GM23338 (cell line): ENCODE measurements at regions not wholly inside any gene's neighbourhood (a gene's known extent, or its start where the extent isn't known, plus 50 kb on each side); places are given as distances from the start of the nearest gene placed in this dataset.

ENCODE experiments used
- ATAC-seq: fragments of 200-7000 bp; cut with Tn5 transposase; 3 replicates; pipeline ENCODE4 v1.9.1; 2020
- DNase-seq: peaks from one replicate; pipeline ENCODE4 v3.0.0-alpha.2; 2015; ENCODE audit warnings: low spot score
- H2AFZ ChIP-seq: fragments of 200-600 bp; sonication (generic); 2 replicates; pipeline ENCODE4 v1.8.0; 2016; ENCODE audit warnings: antibody characterized with exemption, mild to moderate bottlenecking, moderate library complexity
- H3F3A ChIP-seq: fragments of 200-600 bp; sonication (generic); replicated peaks from 2 replicates; pipeline ENCODE4 v1.8.0; 2017; ENCODE audit warnings: antibody characterized with exemption, mixed run types, low read depth
- H3K27ac ChIP-seq: fragments of 200-600 bp; sonication (generic); 2 replicates; pipeline ENCODE4 v1.6.1; 2016; ENCODE audit warnings: low read depth
- H3K27me3 ChIP-seq: fragments of 200-600 bp; sonication (generic); 2 replicates; pipeline ENCODE4 v1.8.0; 2016; ENCODE audit warnings: mild to moderate bottlenecking, mixed run types, moderate library complexity; ENCODE audit not compliant: insufficient read depth
- H3K36me3 ChIP-seq: fragments of 200-600 bp; sonication (generic); 2 replicates; pipeline ENCODE4 v1.8.0; 2016; ENCODE audit warnings: mild to moderate bottlenecking; ENCODE audit not compliant: insufficient read depth
- H3K4me1 ChIP-seq: fragments of 200-600 bp; sonication (generic); 2 replicates; pipeline ENCODE4 v1.8.0; 2016; ENCODE audit warnings: mild to moderate bottlenecking, moderate library complexity; ENCODE audit not compliant: insufficient read depth
- H3K4me2 ChIP-seq: fragments of 200-600 bp; sonication (generic); 2 replicates; pipeline ENCODE4 v1.7.1; 2017; ENCODE audit warnings: mixed run types
- H3K4me3 ChIP-seq: fragments of 200-600 bp; sonication (generic); 2 replicates; pipeline ENCODE4 v1.6.1; 2016; ENCODE audit warnings: mixed run types
- H3K79me2 ChIP-seq: fragments of 200-600 bp; sonication (generic); replicated peaks from 2 replicates; pipeline ENCODE4 v1.8.0; 2017; ENCODE audit warnings: mild to moderate bottlenecking; ENCODE audit not compliant: insufficient read depth
- H3K9me2 ChIP-seq: fragments of 200-600 bp; sonication (generic); 2 replicates; pipeline ENCODE4 v1.8.0; 2017; ENCODE audit not compliant: insufficient read depth
- H4K20me1 ChIP-seq: fragments of 200-600 bp; sonication (generic); replicated peaks from 2 replicates; pipeline ENCODE4 v1.8.0; 2017; ENCODE audit warnings: mild to moderate bottlenecking; ENCODE audit not compliant: insufficient read depth
- H3K27ac Mint-ChIP-seq: 2 replicates; pipeline ENCODE4 v1.8.0; 2020; ENCODE audit warnings: inconsistent platforms, mild to moderate bottlenecking, moderate library complexity, mixed read lengths
- H3K27me3 Mint-ChIP-seq: 3 replicates; pipeline ENCODE4 v1.8.0; 2022; ENCODE audit warnings: low read depth, mild to moderate bottlenecking, moderate library complexity, mixed read lengths, inconsistent platforms; ENCODE audit not compliant: insufficient read depth, poor library complexity
- H3K36me3 Mint-ChIP-seq: 3 replicates; pipeline ENCODE4 v1.8.0; 2021; ENCODE audit warnings: low read depth, mild to moderate bottlenecking, inconsistent platforms, moderate library complexity, mixed read lengths
- H3K4me1 Mint-ChIP-seq: 3 replicates; pipeline ENCODE4 v1.8.0; 2020; ENCODE audit warnings: mild to moderate bottlenecking, inconsistent platforms, mixed read lengths
- H3K4me3 Mint-ChIP-seq: 3 replicates; pipeline ENCODE4 v1.8.0; 2021; ENCODE audit warnings: moderate library complexity, mild to moderate bottlenecking, inconsistent platforms, mixed read lengths
- H3K9me3 Mint-ChIP-seq: 3 replicates; pipeline ENCODE4 v1.8.0; 2020; ENCODE audit warnings: moderate library complexity, mild to moderate bottlenecking, inconsistent platforms, mixed read lengths
- ETS1 ChIP-seq: IDR thresholded peaks from 2 replicates; pipeline ENCODE4 v1.6.1; 2016; ENCODE audit warnings: antibody characterized with exemption
- EZH2 ChIP-seq: fragments of 200-600 bp; sonication (generic); IDR thresholded peaks from one replicate; pipeline ENCODE4 v1.8.0; 2017; ENCODE audit warnings: antibody characterized with exemption, mild to moderate bottlenecking, low read depth; ENCODE audit not compliant: unreplicated experiment
- POLR2AphosphoS5 ChIP-seq: IDR thresholded peaks from 2 replicates; pipeline ENCODE4 v1.6.1; 2016; ENCODE audit warnings: antibody characterized with exemption, low read depth
- STAT1 ChIP-seq: IDR thresholded peaks from one replicate; pipeline ENCODE4 v1.6.1; 2016; ENCODE audit warnings: antibody characterized with exemption; ENCODE audit not compliant: unreplicated experiment
- ZNF462 ChIP-seq: fragments of 250-450 bp; sonication (Bioruptor Pico); IDR thresholded peaks from 2 replicates; pipeline ENCODE4 v1.5.0; 2020; ENCODE audit warnings: mild to moderate bottlenecking, moderate library complexity

GRCh38 chr1:55300975-55301374 lies 85.8 kb upstream of the USP24 start:
- Histone ChIP-seq H3K4me1 (no peaks in the 10 kb centered on the region; the same call in 1 of the 2 replicates), H2AFZ (no peak overlapping the region; the same call in 1 of the 2 replicates), H3K4me2 (no peak overlapping the region), H3K36me3 (no peaks in the 10 kb centered on the region; the same call in 1 of the 2 replicates), H3K27ac (no peak overlapping the region), H3F3A (no peaks in the 10 kb centered on the region), H3K9me2 (peaks cover 10% of the 10 kb centered on the region), H4K20me1 (no peaks in the 10 kb centered on the region), H3K79me2 (no peaks in the 10 kb centered on the region), H3K4me3 (no peak overlapping the region), H3K27me3 (no peaks in the 10 kb centered on the region)
- Mint-ChIP-seq H3K4me1 (peaks cover 10% of the 10 kb centered on the region), H3K4me3 (no peak overlapping the region), H3K9me3 (peaks cover 5% of the 10 kb centered on the region; the same call in 1 of the 3 replicates), H3K36me3 (no peaks in the 10 kb centered on the region), H3K27me3 (peaks cover 5% of the 10 kb centered on the region), H3K27ac (no peak overlapping the region)
- TF ChIP-seq STAT1 (no peak), ZNF462 (CRISPR knock-in tag) (no peak), ETS1 (no peak), POLR2AphosphoS5 (no peak), EZH2 (no peak)
- DNase-seq = no peak
- ATAC-seq = no peak
